ENCODE measurements at regions not wholly inside any gene's neighbourhood (a gene's known extent, or its start where the extent isn't known, plus 50 kb on each side); places are given as distances from the start of the nearest gene placed in this dataset.

DNA sequence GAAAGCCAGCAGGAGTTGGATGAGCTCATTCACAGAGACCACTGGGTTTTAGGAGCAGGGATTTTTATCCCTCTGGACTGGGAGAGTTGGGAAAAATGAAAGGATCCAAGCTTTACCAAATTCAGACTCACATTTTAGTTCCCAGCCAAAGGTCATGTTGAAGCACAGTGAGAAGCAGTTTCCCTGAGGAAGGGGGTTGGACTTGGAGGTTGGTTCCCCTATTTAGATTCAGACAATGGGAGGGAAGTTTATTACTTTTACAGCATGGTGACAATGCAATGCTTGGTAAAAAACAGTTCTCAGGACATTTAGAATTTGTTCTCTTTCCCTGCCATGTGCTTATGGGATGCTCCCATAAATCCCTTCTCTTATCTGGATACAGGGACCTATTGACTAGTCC is 57.3 kb upstream of the ZNF648 start:
- TF ChIP-seq CTCF (IDR thresholded peaks at IDR 0.05): no peak

DNA sequence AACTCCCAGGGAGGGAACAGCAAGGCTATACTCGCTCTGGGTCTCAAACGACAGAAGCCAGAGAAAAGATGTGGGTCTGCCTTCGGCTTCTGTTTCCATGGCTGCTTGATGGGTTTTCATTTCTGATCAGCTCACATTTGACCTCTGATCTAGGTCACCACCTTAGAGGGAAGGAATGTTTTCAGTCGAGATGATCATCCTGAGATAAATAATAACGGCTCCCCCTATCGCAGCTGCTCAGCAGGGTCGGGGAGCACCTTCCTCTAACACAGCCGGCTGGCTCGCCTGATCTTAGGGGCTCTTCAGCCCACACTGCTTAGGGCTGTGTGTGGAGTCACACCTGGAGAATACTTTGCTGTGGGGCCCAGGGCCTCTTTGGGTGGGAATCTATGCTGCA is 53.1 kb upstream of the ZNF648 start:
- TF ChIP-seq CTCF (IDR thresholded peaks at IDR 0.05): no peak

DNA sequence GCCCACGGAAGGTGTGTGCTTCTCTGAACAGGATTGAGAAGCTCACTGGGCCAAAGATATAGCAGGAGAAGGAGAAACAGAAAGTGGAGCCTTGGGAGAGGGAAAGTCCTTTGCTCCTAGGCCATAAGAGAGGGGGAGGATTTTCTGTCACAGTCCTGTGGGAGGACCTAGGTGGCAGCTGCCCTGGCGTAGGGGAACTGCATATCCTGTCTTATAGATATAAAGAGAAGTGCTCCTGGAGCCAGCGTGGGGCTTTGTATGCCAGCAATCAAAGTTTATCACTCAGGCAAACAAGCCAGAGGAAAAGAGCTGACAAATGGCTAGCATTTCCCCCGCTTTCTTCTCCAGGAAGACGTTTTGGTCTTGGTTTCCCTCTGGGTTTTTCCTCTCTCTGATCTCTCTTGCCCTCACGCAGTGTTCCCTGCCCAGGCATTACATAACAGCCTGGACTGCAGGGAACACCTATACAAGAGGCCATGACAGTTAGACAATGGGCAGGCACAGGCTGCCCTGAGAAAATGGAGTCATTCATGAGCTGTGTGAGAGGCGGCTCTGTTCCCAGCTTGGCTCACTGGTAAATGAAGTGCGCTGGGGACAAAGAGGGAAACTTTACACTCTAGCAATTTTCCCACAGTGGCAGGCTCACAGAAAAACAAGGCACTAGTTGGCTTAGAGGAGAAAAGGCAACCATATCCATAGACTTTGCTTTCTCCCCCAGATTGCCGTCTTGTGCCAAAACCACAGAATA is 52.5 kb upstream of the ZNF648 start:
- no peak for TF ChIP-seq CTCF (IDR thresholded peaks at IDR 0.05)

DNA sequence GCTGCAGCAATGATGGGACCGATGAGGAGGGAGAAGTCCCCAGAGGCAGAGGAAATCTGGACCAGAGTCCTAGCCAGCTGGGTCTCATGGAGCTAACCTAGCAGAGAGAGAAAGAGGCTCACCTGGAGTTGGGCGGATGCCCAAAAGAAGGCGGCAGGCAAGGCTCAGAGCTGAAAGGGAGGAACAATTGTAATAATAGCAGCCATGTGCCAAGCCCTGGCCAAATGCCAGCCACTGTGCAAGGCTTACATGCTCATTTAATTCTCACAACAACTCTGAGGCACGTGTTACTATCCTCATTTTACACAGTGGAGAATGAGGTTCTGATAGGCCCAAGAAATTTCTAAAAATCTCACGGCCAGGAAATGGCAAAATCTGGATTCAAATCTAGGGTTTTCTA is 50.0 kb upstream of the ZNF648 start:
- no peak for TF ChIP-seq CTCF (IDR thresholded peaks at IDR 0.05)

Measured in LNCAP (cell line).